Kidney epithelial cell (primary cell): ENCODE measurements at regions not wholly inside any gene's neighbourhood (a gene's known extent, or its start where the extent isn't known, plus 50 kb on each side); places are given as distances from the start of the nearest gene placed in this dataset.

Experiments
- DNase-seq: peaks from one replicate; pipeline ENCODE4 v3.0.0-alpha.2; 2010; ENCODE audit warnings: low read depth
- H3K27me3 ChIP-seq: 2 replicates; pipeline ENCODE4 v1.6.0; 2011; ENCODE audit warnings: low read length; ENCODE audit not compliant: control insufficient read depth, insufficient read depth
- H3K36me3 ChIP-seq: 2 replicates; pipeline ENCODE4 v1.5.1; 2011; ENCODE audit warnings: low read length; ENCODE audit not compliant: control insufficient read depth, insufficient read depth
- H3K4me3 ChIP-seq: 2 replicates; pipeline ENCODE4 v1.5.1; 2011; ENCODE audit warnings: low read depth, mild to moderate bottlenecking, control low read depth, low read length
- CTCF ChIP-seq: IDR thresholded peaks from 2 replicates; pipeline ENCODE4 v1.5.1; 2011; ENCODE audit warnings: mild to moderate bottlenecking, moderate library complexity, low read length, control low read depth, inconsistent platforms; ENCODE audit not compliant: insufficient read depth, poor library complexity, severe bottlenecking

- H3K4me3 ChIP-seq = no peak overlapping the region
- TF ChIP-seq CTCF = no peak
- H3K36me3 ChIP-seq = no peaks in the 10 kb centered on the region
- no peaks in the 10 kb centered on the region for H3K27me3 ChIP-seq
- DNase-seq = no peak
Measured at GRCh38 chr11:30653606-30654005, 67.5 kb upstream of the MPPED2 start.

- no peak for TF ChIP-seq CTCF
- H3K27me3 ChIP-seq = no peaks in the 10 kb centered on the region
Measured at GRCh38 chr11:30652801-30653200, 66.6 kb upstream of the MPPED2 start.

DNA sequence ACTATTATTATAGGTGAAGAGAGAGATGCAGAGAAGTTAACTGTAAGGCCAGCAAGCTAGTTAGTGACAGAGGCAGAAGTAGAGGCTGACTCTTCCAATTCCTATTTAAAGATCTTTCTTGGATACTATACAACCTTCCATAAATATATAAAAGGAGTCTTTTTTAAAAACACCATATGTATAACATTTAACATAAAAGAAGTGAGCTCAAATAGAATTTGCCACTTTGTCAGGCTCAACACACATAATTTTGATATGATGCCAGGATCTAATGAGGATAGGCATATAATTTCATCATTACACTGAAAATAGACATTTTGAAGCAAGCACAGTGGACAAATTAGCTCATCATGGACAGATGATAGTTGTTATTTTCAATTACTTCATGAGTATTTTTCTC is 64.1 kb upstream of the MPPED2 start:
- H3K36me3 ChIP-seq = no peaks in the 10 kb centered on the region
- H3K4me3 ChIP-seq = no peak overlapping the region
- no peaks in the 10 kb centered on the region for H3K27me3 ChIP-seq
- DNase-seq = no peak
- no peak for TF ChIP-seq CTCF

More at GRCh38 chr11:30652801-30653200, 66.6 kb upstream of the MPPED2 start:
- Histone ChIP-seq H3K36me3 (no peaks in the 10 kb centered on the region), H3K4me3 (no peak overlapping the region)
- no peak for DNase-seq
